ENCODE measurements at regions not wholly inside any gene's neighbourhood (a gene's known extent, or its start where the extent isn't known, plus 50 kb on each side); places are given as distances from the start of the nearest gene placed in this dataset.

GRCh38 chr20:51335329-51335841 is 207.1 kb downstream of the NFATC2 start:
- in situ Hi-C loops (cut with MboI; ENCODE audit: low pct_unique_long_range_greater_than_20kb, low sequenced_read_pairs) = no loop called here
- no peak for DNase-seq

GRCh38 chr20:51334609-51335008 is 207.9 kb downstream of the NFATC2 start:
- DNase-seq = no peak
- in situ Hi-C loops (cut with MboI; ENCODE audit: low pct_unique_long_range_greater_than_20kb, low sequenced_read_pairs) = no loop called here

GRCh38 chr20:51333971-51334370 is 208.5 kb downstream of the NFATC2 start:
- DNase-seq = no peak
- in situ Hi-C loops (cut with MboI; ENCODE audit: low pct_unique_long_range_greater_than_20kb, low sequenced_read_pairs) = no loop called here

GRCh38 chr20:51333446-51333845 is 209.1 kb downstream of the NFATC2 start:
- in situ Hi-C loops (cut with MboI; ENCODE audit: low pct_unique_long_range_greater_than_20kb, low sequenced_read_pairs) = no loop called here
- no peak for DNase-seq

GRCh38 chr20:51331481-51331880 is 211.0 kb downstream of the NFATC2 start:
- no peak for DNase-seq
- in situ Hi-C loops (cut with MboI; ENCODE audit: low pct_unique_long_range_greater_than_20kb, low sequenced_read_pairs) = no loop called here

- in situ Hi-C loops (cut with MboI; ENCODE audit: low pct_unique_long_range_greater_than_20kb, low sequenced_read_pairs) = no loop called here
- DNase-seq = no peak
These were observed 212.7 kb downstream of the NFATC2 start for GRCh38 chr20:51329845-51330244.

- no peak for DNase-seq
- in situ Hi-C loops (cut with MboI; ENCODE audit: low pct_unique_long_range_greater_than_20kb, low sequenced_read_pairs) = no loop called here
These were observed 215.2 kb downstream of the NFATC2 start for GRCh38 chr20:51327251-51327841.

GRCh38 chr20:51326201-51326819 is 216.2 kb downstream of the NFATC2 start:
- in situ Hi-C loops (cut with MboI; ENCODE audit: low pct_unique_long_range_greater_than_20kb, low sequenced_read_pairs) = no loop called here
- peak; percentile 16 for DNase-seq

GRCh38 chr20:51322164-51322707 is 220.3 kb downstream of the NFATC2 start:
- in situ Hi-C loops (cut with MboI; ENCODE audit: low pct_unique_long_range_greater_than_20kb, low sequenced_read_pairs) = loop anchor here (25.0 kb wide), 2 partner anchors 335 to 510 kb away; no protein-coding TSS in a partner anchor
- DNase-seq = no peak

GRCh38 chr20:51321343-51322163 is 221.0 kb downstream of the NFATC2 start:
- no peak for DNase-seq
- in situ Hi-C loops (cut with MboI; ENCODE audit: low pct_unique_long_range_greater_than_20kb, low sequenced_read_pairs) = loop anchor here (25.0 kb wide), 2 partner anchors 334 to 509 kb away; no protein-coding TSS in a partner anchor

- in situ Hi-C loops (cut with MboI; ENCODE audit: low pct_unique_long_range_greater_than_20kb, low sequenced_read_pairs) = loop anchor here (25.0 kb wide), 2 partner anchors 332 to 507 kb away; no protein-coding TSS in a partner anchor
- DNase-seq = no peak
These were observed 223.0 kb downstream of the NFATC2 start for GRCh38 chr20:51319522-51319921.

- peak; percentile 26 for DNase-seq
- in situ Hi-C loops (cut with MboI; ENCODE audit: low pct_unique_long_range_greater_than_20kb, low sequenced_read_pairs) = loop anchor here (25.0 kb wide), 2 partner anchors 331 to 506 kb away; no protein-coding TSS in a partner anchor
These were observed 224.2 kb downstream of the NFATC2 start for GRCh38 chr20:51318058-51318949.

- DNase-seq = no peak
- in situ Hi-C loops (cut with MboI; ENCODE audit: low pct_unique_long_range_greater_than_20kb, low sequenced_read_pairs) = loop anchor here (25.0 kb wide), 2 partner anchors 328 to 503 kb away; no protein-coding TSS in a partner anchor
These were observed 227.1 kb downstream of the NFATC2 start for GRCh38 chr20:51315390-51315789.

- in situ Hi-C loops (cut with MboI; ENCODE audit: low pct_unique_long_range_greater_than_20kb, low sequenced_read_pairs) = loop anchor here (25.0 kb wide), 2 partner anchors 326 to 501 kb away; no protein-coding TSS in a partner anchor
- DNase-seq = no peak
These were observed 229.1 kb downstream of the NFATC2 start for GRCh38 chr20:51313358-51313827.

- no peak for DNase-seq
- in situ Hi-C loops (cut with MboI; ENCODE audit: low pct_unique_long_range_greater_than_20kb, low sequenced_read_pairs) = loop anchor here (25.0 kb wide), 2 partner anchors 325 to 500 kb away; no protein-coding TSS in a partner anchor
These were observed 230.1 kb downstream of the NFATC2 start for GRCh38 chr20:51312480-51312783.

- DNase-seq = no peak
These were observed 230.7 kb downstream of the NFATC2 start for GRCh38 chr20:51311636-51312479.

GRCh38 chr20:51310216-51310615 is 232.3 kb downstream of the NFATC2 start:
- DNase-seq = no peak
- in situ Hi-C loops (cut with MboI; ENCODE audit: low pct_unique_long_range_greater_than_20kb, low sequenced_read_pairs) = loop anchor here (25.0 kb wide), 2 partner anchors 323 to 498 kb away; no protein-coding TSS in a partner anchor

More at GRCh38 chr20:51311636-51312479, 230.7 kb downstream of the NFATC2 start:
- in situ Hi-C loops (cut with MboI; ENCODE audit: low pct_unique_long_range_greater_than_20kb, low sequenced_read_pairs) = loop anchor here (25.0 kb wide), 2 partner anchors 325 to 500 kb away; no protein-coding TSS in a partner anchor
